ENCODE measurements at regions not wholly inside any gene's neighbourhood (a gene's known extent, or its start where the extent isn't known, plus 50 kb on each side); places are given as distances from the start of the nearest gene placed in this dataset.

DNA sequence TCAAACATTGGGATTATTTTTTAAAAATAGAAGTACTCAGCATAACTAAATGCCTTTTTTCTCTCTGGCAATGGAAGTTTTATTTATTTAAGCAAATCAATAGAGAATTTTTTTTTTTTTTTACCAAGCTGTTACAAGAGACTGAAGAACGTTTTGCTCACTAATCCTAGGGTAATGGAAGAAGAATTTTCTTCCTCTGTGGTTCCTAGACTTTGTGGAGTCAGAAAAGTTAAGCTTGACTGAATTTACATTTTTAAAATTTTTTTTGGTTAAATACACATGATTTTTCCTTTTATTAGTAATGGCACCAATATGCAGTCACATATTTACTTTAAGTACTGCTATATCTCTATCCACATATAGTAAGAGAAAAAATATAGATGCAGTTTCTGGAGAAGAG, 189.8 kb downstream of the PCSK1 start:
- H4K20me1 ChIP-seq (ENCODE audit: insufficient read depth) = no peaks in the 10 kb centered on the region
- CTCF ChIA-PET = no interaction called here
- no peaks in the 10 kb centered on the region for H3K36me3 ChIP-seq (replicated peaks in 1 of 2; ENCODE audit: control insufficient read depth in 1 of 2, insufficient read depth in 2 of 2, low read length in 1 of 2)
- H3K9me2 ChIP-seq = no peaks in the 10 kb centered on the region
- no peaks in the 10 kb centered on the region for H3K79me2 ChIP-seq (ENCODE audit: insufficient read depth)
- no peaks in the 10 kb centered on the region for H3K9me3 ChIP-seq
- peak in 1 of 2 experiments; percentile 70; a peak in 1 of 4 replicates for TF ChIP-seq EP300 (IDR thresholded peaks at IDR 0.05; ENCODE audit: borderline replicate concordance in 1 of 2, low read depth in 1 of 2, low read length in 1 of 2)
- TF ChIP-seq POLR2AphosphoS5 (IDR thresholded peaks at IDR 0.05; ENCODE audit: low read depth, low read length) = no peak
- peaks cover 32% of the 10 kb centered on the region for H3F3A ChIP-seq (replicated peaks; ENCODE audit: insufficient read depth)
- peak overlapping the region; percentile 66 to 74; a peak in 3 of 4 replicates for H3K27ac ChIP-seq (ENCODE audit: low read depth in 2 of 2, low read length in 1 of 2)
- peaks cover 0 to 21% of the 10 kb centered on the region in 2 experiments; a peak in 3 of 4 replicates for H3K4me1 ChIP-seq (ENCODE audit: control insufficient read depth in 1 of 2, insufficient read depth in 2 of 2, low read depth in 1 of 2, low read length in 1 of 2)
- WGBS (ENCODE audit: low lambda C conversion rate) = 18% methylated on average over 1 of the region's 1 CpG
- no peaks in the 10 kb centered on the region for H3K27me3 ChIP-seq (ENCODE audit: insufficient read depth)
- POLR2A ChIA-PET = no interaction called here
- peak overlapping the region; percentile 15; the same call in 1 of the 2 replicates for H3K9ac ChIP-seq
- no peak for DNase-seq
- H2AFZ ChIP-seq (ENCODE audit: low read depth) = no peak overlapping the region
- H3K4me2 ChIP-seq = 0 out of 2 replicates have a peak overlapping the region, but pooled peaks have one; percentile 21
- no peak overlapping the region for H3K4me3 ChIP-seq (ENCODE audit: low read depth in 2 of 2, low read length in 1 of 2)

DNA sequence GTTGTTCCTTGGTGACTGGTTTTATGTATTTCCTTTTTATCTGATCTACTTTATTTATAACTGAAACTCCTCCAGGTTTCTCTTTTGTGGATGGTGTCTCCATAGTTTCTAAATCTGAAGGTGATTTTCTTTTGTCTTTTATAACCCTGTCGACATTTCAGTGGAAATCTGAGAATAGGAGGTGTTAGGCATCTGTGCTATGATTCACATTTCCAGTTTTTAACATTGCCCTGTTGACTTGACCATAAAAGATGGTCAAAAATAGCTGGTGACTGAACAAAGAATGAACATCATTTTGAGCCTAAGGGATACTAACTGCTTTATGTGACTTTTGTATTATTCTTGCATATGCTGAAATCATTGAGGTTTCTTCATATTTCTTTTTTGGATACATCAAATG, 190.5 kb downstream of the PCSK1 start:
- no peak overlapping the region for H3K4me3 ChIP-seq (ENCODE audit: low read depth in 2 of 2, low read length in 1 of 2)
- no peaks in the 10 kb centered on the region for H3K27me3 ChIP-seq (ENCODE audit: insufficient read depth)
- TF ChIP-seq, protein P1, sequence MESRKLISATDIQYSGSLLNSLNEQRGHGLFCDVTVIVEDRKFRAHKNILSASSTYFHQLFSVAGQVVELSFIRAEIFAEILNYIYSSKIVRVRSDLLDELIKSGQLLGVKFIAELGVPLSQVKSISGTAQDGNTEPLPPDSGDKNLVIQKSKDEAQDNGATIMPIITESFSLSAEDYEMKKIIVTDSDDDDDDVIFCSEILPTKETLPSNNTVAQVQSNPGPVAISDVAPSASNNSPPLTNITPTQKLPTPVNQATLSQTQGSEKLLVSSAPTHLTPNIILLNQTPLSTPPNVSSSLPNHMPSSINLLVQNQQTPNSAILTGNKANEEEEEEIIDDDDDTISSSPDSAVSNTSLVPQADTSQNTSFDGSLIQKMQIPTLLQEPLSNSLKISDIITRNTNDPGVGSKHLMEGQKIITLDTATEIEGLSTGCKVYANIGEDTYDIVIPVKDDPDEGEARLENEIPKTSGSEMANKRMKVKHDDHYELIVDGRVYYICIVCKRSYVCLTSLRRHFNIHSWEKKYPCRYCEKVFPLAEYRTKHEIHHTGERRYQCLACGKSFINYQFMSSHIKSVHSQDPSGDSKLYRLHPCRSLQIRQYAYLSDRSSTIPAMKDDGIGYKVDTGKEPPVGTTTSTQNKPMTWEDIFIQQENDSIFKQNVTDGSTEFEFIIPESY (IDR thresholded peaks at IDR 0.05; ENCODE audit: borderline replicate concordance, low read depth) = no peak
- TF ChIP-seq RFX5 (IDR thresholded peaks at IDR 0.05; ENCODE audit: low read length) = no peak
- TF ChIP-seq RAD21 (IDR thresholded peaks at IDR 0.05; ENCODE audit: low read length) = no peak
- no peak for TF ChIP-seq GABPA (IDR thresholded peaks at IDR 0.05; ENCODE audit: low read depth)
- no peak overlapping the region; the same call in 1 of the 2 replicates for H2AFZ ChIP-seq (ENCODE audit: low read depth)
- no peaks in the 10 kb centered on the region for H3K9me3 ChIP-seq
- H3K36me3 ChIP-seq (replicated peaks in 1 of 2; ENCODE audit: control insufficient read depth in 1 of 2, insufficient read depth in 2 of 2, low read length in 1 of 2) = no peaks in the 10 kb centered on the region
- H3K79me2 ChIP-seq (ENCODE audit: insufficient read depth) = no peaks in the 10 kb centered on the region
- ChIA-PET POLR2A (no interaction called here), CTCF (no interaction called here)
- no peak overlapping the region for H3K4me2 ChIP-seq
- H3K9ac ChIP-seq = peak overlapping the region; percentile 12; the same call in 1 of the 2 replicates
- H3K9me2 ChIP-seq = no peaks in the 10 kb centered on the region
- peaks cover 31% of the 10 kb centered on the region for H3F3A ChIP-seq (replicated peaks; ENCODE audit: insufficient read depth)
- 34% methylated on average over 1 of the region's 1 CpG for WGBS (ENCODE audit: low lambda C conversion rate)
- H3K27ac ChIP-seq (ENCODE audit: low read depth in 2 of 2, low read length in 1 of 2) = peak overlapping the region; percentile 66 to 74; a peak in 3 of 4 replicates
- H3K4me1 ChIP-seq (ENCODE audit: control insufficient read depth in 1 of 2, insufficient read depth in 2 of 2, low read depth in 1 of 2, low read length in 1 of 2) = peaks cover 0 to 21% of the 10 kb centered on the region in 2 experiments; a peak in 3 of 4 replicates
- DNase-seq = no peak
- no peaks in the 10 kb centered on the region for H4K20me1 ChIP-seq (ENCODE audit: insufficient read depth)

DNA sequence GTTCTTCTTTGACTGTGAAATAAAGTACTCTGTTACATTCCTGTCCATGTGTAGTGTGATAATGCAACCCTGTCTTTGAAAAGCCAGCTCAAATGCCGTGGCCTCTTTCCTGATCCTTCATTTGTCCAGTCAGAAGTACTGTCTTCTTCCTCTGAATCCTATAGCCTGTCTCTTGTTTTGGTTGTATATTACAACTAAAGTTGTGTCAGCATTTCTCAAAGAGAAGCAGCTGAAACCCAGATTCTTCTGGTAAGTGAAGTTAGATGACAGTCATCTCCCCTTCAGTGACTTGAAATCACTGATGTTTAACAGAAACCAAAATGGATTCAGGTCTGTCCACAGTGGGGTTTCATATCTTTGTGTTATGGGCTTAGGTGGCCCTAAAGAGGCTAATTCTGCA, 196.2 kb downstream of the PCSK1 start:
- Histone ChIP-seq H3K36me3 (replicated peaks in 1 of 2; ENCODE audit: control insufficient read depth in 1 of 2, insufficient read depth in 2 of 2, low read length in 1 of 2) (no peaks in the 10 kb centered on the region), H3F3A (replicated peaks; ENCODE audit: insufficient read depth) (no peaks in the 10 kb centered on the region), H3K27ac (ENCODE audit: low read depth in 2 of 2, low read length in 1 of 2) (peak overlapping the region in 1 of 2 experiments; percentile 5; a peak in 1 of 4 replicates), H3K9ac (no peak overlapping the region), H3K27me3 (ENCODE audit: insufficient read depth) (no peaks in the 10 kb centered on the region), H4K20me1 (ENCODE audit: insufficient read depth) (no peaks in the 10 kb centered on the region), H2AFZ (ENCODE audit: low read depth) (no peak overlapping the region; the same call in 1 of the 2 replicates), H3K4me1 (ENCODE audit: control insufficient read depth in 1 of 2, insufficient read depth in 2 of 2, low read depth in 1 of 2, low read length in 1 of 2) (no peaks in the 10 kb centered on the region; a peak in 1 of 4 replicates), H3K9me2 (no peaks in the 10 kb centered on the region), H3K4me3 (ENCODE audit: low read depth in 2 of 2, low read length in 1 of 2) (no peak overlapping the region), H3K9me3 (no peaks in the 10 kb centered on the region), H3K79me2 (ENCODE audit: insufficient read depth) (no peaks in the 10 kb centered on the region), H3K4me2 (no peak overlapping the region)
- POLR2A ChIA-PET = no interaction called here
- WGBS (ENCODE audit: low lambda C conversion rate) = 100% methylated on average over 1 of the region's 1 CpG
- CTCF ChIA-PET = no interaction called here
- DNase-seq = no peak
- TF ChIP-seq, protein P2, sequence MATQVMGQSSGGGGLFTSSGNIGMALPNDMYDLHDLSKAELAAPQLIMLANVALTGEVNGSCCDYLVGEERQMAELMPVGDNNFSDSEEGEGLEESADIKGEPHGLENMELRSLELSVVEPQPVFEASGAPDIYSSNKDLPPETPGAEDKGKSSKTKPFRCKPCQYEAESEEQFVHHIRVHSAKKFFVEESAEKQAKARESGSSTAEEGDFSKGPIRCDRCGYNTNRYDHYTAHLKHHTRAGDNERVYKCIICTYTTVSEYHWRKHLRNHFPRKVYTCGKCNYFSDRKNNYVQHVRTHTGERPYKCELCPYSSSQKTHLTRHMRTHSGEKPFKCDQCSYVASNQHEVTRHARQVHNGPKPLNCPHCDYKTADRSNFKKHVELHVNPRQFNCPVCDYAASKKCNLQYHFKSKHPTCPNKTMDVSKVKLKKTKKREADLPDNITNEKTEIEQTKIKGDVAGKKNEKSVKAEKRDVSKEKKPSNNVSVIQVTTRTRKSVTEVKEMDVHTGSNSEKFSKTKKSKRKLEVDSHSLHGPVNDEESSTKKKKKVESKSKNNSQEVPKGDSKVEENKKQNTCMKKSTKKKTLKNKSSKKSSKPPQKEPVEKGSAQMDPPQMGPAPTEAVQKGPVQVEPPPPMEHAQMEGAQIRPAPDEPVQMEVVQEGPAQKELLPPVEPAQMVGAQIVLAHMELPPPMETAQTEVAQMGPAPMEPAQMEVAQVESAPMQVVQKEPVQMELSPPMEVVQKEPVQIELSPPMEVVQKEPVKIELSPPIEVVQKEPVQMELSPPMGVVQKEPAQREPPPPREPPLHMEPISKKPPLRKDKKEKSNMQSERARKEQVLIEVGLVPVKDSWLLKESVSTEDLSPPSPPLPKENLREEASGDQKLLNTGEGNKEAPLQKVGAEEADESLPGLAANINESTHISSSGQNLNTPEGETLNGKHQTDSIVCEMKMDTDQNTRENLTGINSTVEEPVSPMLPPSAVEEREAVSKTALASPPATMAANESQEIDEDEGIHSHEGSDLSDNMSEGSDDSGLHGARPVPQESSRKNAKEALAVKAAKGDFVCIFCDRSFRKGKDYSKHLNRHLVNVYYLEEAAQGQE (IDR thresholded peaks at IDR 0.05; ENCODE audit: low read depth, low read length) = no peak
- TF ChIP-seq TAF1 (IDR thresholded peaks at IDR 0.05; ENCODE audit: borderline replicate concordance, low read depth, low read length) (no peak), TCF12 (IDR thresholded peaks at IDR 0.05) (no peak), MXI1 (IDR thresholded peaks at IDR 0.05; ENCODE audit: low read depth, low read length) (no peak), ELF1 (IDR thresholded peaks at IDR 0.05) (no peak)
- TF ChIP-seq, protein P3, sequence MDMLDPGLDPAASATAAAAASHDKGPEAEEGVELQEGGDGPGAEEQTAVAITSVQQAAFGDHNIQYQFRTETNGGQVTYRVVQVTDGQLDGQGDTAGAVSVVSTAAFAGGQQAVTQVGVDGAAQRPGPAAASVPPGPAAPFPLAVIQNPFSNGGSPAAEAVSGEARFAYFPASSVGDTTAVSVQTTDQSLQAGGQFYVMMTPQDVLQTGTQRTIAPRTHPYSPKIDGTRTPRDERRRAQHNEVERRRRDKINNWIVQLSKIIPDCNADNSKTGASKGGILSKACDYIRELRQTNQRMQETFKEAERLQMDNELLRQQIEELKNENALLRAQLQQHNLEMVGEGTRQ (IDR thresholded peaks at IDR 0.05; ENCODE audit: borderline replicate concordance, low read depth, low read length) = no peak
- TF ChIP-seq, protein P4, sequence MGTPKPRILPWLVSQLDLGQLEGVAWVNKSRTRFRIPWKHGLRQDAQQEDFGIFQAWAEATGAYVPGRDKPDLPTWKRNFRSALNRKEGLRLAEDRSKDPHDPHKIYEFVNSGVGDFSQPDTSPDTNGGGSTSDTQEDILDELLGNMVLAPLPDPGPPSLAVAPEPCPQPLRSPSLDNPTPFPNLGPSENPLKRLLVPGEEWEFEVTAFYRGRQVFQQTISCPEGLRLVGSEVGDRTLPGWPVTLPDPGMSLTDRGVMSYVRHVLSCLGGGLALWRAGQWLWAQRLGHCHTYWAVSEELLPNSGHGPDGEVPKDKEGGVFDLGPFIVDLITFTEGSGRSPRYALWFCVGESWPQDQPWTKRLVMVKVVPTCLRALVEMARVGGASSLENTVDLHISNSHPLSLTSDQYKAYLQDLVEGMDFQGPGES (IDR thresholded peaks at IDR 0.05; ENCODE audit: low read depth, low read length) = no peak

Data from SK-N-SH (cell line).